Nephron progenitor cell (in vitro differentiated cells): ENCODE measurements at regions not wholly inside any gene's neighbourhood (a gene's known extent, or its start where the extent isn't known, plus 50 kb on each side); places are given as distances from the start of the nearest gene placed in this dataset.

Source experiments
- DNase-seq: peaks from one replicate; pipeline ENCODE4 v3.0.0; 2021
- H3K27ac Mint-ChIP-seq: 2 replicates; pipeline ENCODE4 v1.8.0; 2021; ENCODE audit warnings: mild to moderate bottlenecking, moderate library complexity, mixed read lengths
- H3K27me3 Mint-ChIP-seq: 2 replicates; pipeline ENCODE4 v1.8.0; 2021; ENCODE audit warnings: mild to moderate bottlenecking, low read depth, mixed read lengths; ENCODE audit not compliant: poor library complexity
- H3K36me3 Mint-ChIP-seq: 2 replicates; pipeline ENCODE4 v1.8.0; 2021; ENCODE audit warnings: low read depth, mixed read lengths
- H3K4me1 Mint-ChIP-seq: 2 replicates; pipeline ENCODE4 v1.8.0; 2021; ENCODE audit warnings: mixed read lengths
- H3K4me3 Mint-ChIP-seq: 2 replicates; pipeline ENCODE4 v1.8.0; 2021; ENCODE audit warnings: mild to moderate bottlenecking, moderate library complexity, mixed read lengths
- H3K9me3 Mint-ChIP-seq: 2 replicates; pipeline ENCODE4 v1.8.0; 2021; ENCODE audit warnings: mild to moderate bottlenecking, moderate library complexity, mixed read lengths
- CTCF ChIP-seq: fragments of 200-600 bp; sonication (generic); IDR thresholded peaks from 2 replicates; pipeline ENCODE4 v1.5.0; 2021; ENCODE audit warnings: antibody characterized with exemption

- no peak for TF ChIP-seq CTCF
Measured at GRCh38 chr13:72495681-72496080, 231.7 kb downstream of the MZT1 start.

GRCh38 chr13:72489751-72490150 is 237.7 kb downstream of the MZT1 start:
- Mint-ChIP-seq H3K9me3 (peaks cover 8% of the 10 kb centered on the region), H3K36me3 (no peaks in the 10 kb centered on the region), H3K4me1 (no peaks in the 10 kb centered on the region), H3K4me3 (no peak overlapping the region), H3K27ac (no peak overlapping the region), H3K27me3 (no peaks in the 10 kb centered on the region)
- no peak for DNase-seq
- TF ChIP-seq CTCF, result no peak

More at GRCh38 chr13:72495681-72496080, 231.7 kb downstream of the MZT1 start:
- Mint-ChIP-seq H3K27me3 (peaks cover 3% of the 10 kb centered on the region), H3K4me1 (no peaks in the 10 kb centered on the region), H3K27ac (no peak overlapping the region), H3K4me3 (no peak overlapping the region), H3K9me3 (no peaks in the 10 kb centered on the region), H3K36me3 (no peaks in the 10 kb centered on the region)
- no peak for DNase-seq

GRCh38 chr13:72473321-72473720 is 254.1 kb downstream of the MZT1 start:
- no peak overlapping the region for H3K4me3 Mint-ChIP-seq
- TF ChIP-seq CTCF, result no peak
- H3K27ac Mint-ChIP-seq, result no peak overlapping the region
- peaks cover 3% of the 10 kb centered on the region for H3K27me3 Mint-ChIP-seq
- DNase-seq, result no peak
- peaks cover 9% of the 10 kb centered on the region for H3K9me3 Mint-ChIP-seq
- H3K36me3 Mint-ChIP-seq, result no peaks in the 10 kb centered on the region
- peaks cover 21% of the 10 kb centered on the region for H3K4me1 Mint-ChIP-seq

- H3K36me3 Mint-ChIP-seq, result no peaks in the 10 kb centered on the region
- H3K4me3 Mint-ChIP-seq, result no peak overlapping the region
- peaks cover 3% of the 10 kb centered on the region for H3K27me3 Mint-ChIP-seq
- no peak for TF ChIP-seq CTCF
- H3K9me3 Mint-ChIP-seq, result no peaks in the 10 kb centered on the region
- H3K4me1 Mint-ChIP-seq, result peaks cover 21% of the 10 kb centered on the region
- H3K27ac Mint-ChIP-seq, result no peak overlapping the region
- no peak for DNase-seq
Measured at GRCh38 chr13:72469906-72470305, 257.5 kb downstream of the MZT1 start.

GRCh38 chr13:72463561-72463960 is 263.9 kb downstream of the MZT1 start:
- no peaks in the 10 kb centered on the region for H3K36me3 Mint-ChIP-seq
- peaks cover 5% of the 10 kb centered on the region for H3K4me1 Mint-ChIP-seq
- peak; percentile 7 for DNase-seq
- H3K4me3 Mint-ChIP-seq, result no peak overlapping the region
- no peak for TF ChIP-seq CTCF
- H3K27ac Mint-ChIP-seq, result no peak overlapping the region
- H3K9me3 Mint-ChIP-seq, result no peaks in the 10 kb centered on the region
- H3K27me3 Mint-ChIP-seq, result peaks cover 4% of the 10 kb centered on the region

GRCh38 chr13:72462726-72463125 is 264.7 kb downstream of the MZT1 start:
- H3K36me3 Mint-ChIP-seq, result no peaks in the 10 kb centered on the region
- peaks cover 4% of the 10 kb centered on the region for H3K27me3 Mint-ChIP-seq
- H3K4me3 Mint-ChIP-seq, result no peak overlapping the region
- no peak overlapping the region for H3K27ac Mint-ChIP-seq
- H3K9me3 Mint-ChIP-seq, result no peaks in the 10 kb centered on the region
- DNase-seq, result no peak
- no peak for TF ChIP-seq CTCF
- H3K4me1 Mint-ChIP-seq, result peaks cover 5% of the 10 kb centered on the region
